GM12878 (cell line): ENCODE measurements at regions not wholly inside any gene's neighbourhood (a gene's known extent, or its start where the extent isn't known, plus 50 kb on each side); places are given as distances from the start of the nearest gene placed in this dataset.

Source experiments
- CTCF ChIP-seq, 3 experiments: IDR thresholded peaks in 2 of 3; conservative IDR thresholded peaks in 1 of 3; 2 replicates each; pipeline ENCODE4 v1.5.1; 2011; ENCODE audit warnings: low read depth in 3 of 3, low read length in 3 of 3, mild to moderate bottlenecking in 3 of 3, control low read depth in 2 of 3, moderate library complexity in 2 of 3, inconsistent platforms in 1 of 3, mixed read lengths in 1 of 3; ENCODE audit not compliant: control insufficient read depth in 2 of 3, insufficient read depth in 1 of 3; ENCODE audit errors: extremely low read depth in 1 of 3
- IRF3 ChIP-seq: fragments of 450-650 bp; IDR thresholded peaks from 2 replicates; pipeline ENCODE4 v1.6.1; 2014; ENCODE audit warnings: mild to moderate bottlenecking
- SMC3 ChIP-seq: IDR thresholded peaks from 2 replicates; pipeline ENCODE4 v1.6.1; 2011; ENCODE audit warnings: low read length, improper control_type of control experiment, borderline replicate concordance
- STAT1 ChIP-seq: fragments of 450-650 bp; conservative IDR thresholded peaks from 2 replicates; pipeline ENCODE4 v1.6.1; 2014; ENCODE audit warnings: antibody characterized with exemption, mild to moderate bottlenecking

DNA sequence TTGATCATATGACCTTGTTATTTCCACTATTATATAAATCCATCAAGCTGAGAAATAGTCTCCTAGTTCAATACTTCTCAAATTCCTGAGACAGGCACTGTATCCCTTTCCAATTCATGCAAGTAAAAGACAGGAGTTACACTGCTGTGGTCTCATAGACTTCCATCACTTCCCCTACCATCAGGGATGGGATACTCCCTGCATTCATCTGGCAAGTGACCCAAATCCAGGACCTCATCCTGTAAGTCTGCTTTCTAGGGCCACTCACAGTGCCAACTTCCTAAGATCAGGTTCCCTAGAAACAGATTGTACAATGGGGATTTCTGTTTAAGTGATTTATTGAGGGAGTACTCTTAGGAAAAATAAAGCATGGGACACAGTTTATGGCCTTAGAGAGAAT, 424.0 kb upstream of the CDH7 start:
- TF ChIP-seq IRF3 (no peak), CTCF (IDR thresholded peaks at IDR 0.05 in 2 of 3, conservative IDR thresholded peaks at IDR 0.05 in 1 of 3; ENCODE audit: control insufficient read depth in 2 of 3, extremely low read depth in 1 of 3, insufficient read depth in 1 of 3, low read depth in 3 of 3, low read length in 3 of 3) (no peak), SMC3 (no peak), STAT1 (no peak)
